Smooth muscle cell of the brain vasculature (primary cell): ENCODE measurements at regions not wholly inside any gene's neighbourhood (a gene's known extent, or its start where the extent isn't known, plus 50 kb on each side); places are given as distances from the start of the nearest gene placed in this dataset.
A peak's percentile ranks its signal among the peaks of the same experiment; 100 is the strongest.

ENCODE experiments used
- DNase-seq: peaks from one replicate; pipeline ENCODE4 v3.0.0-alpha.2; 2012; ENCODE audit warnings: low read depth, low spot score

DNA sequence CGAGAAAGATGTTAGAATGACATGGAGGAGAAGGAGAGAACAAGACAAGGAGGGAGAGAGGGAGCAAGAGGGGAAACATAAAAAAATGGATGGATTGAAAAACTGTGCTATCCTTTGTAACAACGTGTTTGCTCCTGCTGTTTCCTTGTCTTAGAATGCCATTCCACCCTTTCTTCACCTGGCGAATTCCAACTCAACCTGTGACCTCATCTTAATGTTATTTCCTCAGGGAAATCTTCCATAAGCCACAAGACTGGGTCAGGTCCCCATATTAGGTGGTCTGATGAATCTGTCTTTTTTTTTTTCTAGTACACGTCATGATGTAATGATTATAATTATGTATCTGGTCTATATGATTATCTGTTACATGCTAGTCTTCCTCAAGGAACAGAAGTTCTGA, 195.0 kb upstream of the MAF start:
- DNase-seq: no peak

GRCh38 chr16:79794941-79795340, 194.4 kb upstream of the MAF start:
- no peak for DNase-seq

DNA sequence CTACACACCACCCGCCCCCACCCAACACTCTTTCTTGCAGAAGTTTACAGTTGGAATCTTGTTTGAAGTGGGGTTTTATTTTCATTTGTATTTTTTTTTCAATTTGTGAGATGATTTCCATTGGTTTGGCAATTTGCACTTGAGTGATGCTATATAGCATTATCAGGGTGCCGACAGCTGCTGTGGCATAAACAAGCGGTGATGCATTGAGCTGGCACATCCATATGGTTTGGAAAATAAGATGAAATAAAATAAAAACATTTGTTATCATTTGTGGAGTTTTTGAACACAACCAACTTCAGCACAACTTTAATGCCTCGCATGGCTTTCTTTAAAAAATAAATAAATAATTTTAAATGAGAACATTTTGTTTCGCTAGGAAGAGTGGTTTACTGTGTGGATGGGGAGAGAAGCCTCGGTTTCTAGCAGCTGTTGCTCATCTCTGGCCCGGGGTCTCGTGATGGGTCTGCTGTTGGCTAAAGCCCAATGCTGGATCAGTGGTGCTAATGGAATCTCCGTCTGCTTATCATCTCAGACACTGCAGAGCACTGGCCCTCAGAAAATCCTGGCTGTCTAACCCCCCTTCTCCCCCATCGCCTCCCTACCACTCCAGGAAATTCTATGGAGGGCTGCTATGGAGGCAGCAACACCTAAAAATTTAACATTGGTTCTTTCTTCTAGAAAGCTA, 192.3 kb upstream of the MAF start:
- no peak for DNase-seq

DNA sequence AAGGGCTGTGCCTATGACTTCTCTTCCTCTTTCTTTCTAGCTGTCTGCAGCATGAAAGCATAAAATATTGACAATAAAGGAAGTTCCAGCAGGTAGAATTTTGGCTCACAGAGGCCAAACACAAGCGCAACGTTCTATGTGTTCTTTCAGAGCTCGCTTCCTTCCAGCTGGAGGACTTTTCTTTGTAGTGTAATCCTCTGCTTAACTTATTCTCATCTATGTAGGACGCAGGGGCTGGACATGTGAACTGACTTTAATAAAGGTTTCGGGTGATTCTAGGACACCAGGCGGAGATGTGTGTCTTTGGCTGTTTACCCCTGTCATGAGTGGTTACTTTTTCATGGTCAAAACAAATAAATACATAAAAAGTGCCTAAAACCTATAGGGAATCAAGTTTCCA, 191.5 kb upstream of the MAF start:
- DNase-seq: no peak

GRCh38 chr16:79790854-79791253, 190.3 kb upstream of the MAF start:
- DNase-seq: no peak

- no peak for DNase-seq
These were observed 188.4 kb upstream of the MAF start for GRCh38 chr16:79788949-79789348.

DNA sequence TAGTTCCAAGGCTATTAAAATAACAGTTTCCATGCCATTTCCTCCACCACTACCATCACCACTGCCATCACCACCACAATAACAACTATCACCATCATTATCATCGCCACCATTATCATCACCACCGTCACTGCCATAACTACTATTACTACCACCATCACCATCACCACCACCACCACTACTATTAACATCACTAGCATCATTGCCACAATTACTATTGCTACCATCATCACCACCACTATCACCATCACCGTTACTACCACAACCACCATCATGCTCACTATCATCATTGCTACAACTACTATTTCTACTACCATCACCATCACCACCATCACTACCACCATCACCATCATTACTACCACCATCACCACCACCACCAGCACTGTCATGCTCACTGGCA, 185.9 kb upstream of the MAF start:
- no peak for DNase-seq

DNA sequence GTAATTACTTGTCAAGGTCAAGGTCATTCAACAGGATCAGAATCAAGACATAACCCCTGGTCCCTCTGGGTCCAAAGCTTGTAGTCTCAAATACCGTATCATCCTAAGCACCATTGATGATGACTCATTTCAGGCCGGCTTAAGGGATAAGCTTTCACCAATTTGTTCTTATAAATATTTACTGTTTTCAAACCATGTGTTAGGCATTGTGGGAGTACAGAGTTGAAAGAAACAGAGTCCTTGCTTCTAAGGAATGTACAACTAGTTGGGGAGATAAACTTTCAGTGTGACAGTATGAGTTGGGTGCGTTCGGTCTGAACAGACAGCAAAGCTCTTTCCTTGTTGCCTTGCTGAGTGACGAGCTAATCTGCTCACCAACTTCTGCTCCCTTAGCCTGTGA, 183.5 kb upstream of the MAF start:
- no peak for DNase-seq

GRCh38 chr16:79777679-79778078, 177.1 kb upstream of the MAF start:
- no peak for DNase-seq

GRCh38 chr16:79776243-79776847, 175.8 kb upstream of the MAF start:
- DNase-seq: peak; percentile 72

GRCh38 chr16:79772784-79773183, 172.2 kb upstream of the MAF start:
- no peak for DNase-seq

- no peak for DNase-seq
These were observed 171.5 kb upstream of the MAF start for GRCh38 chr16:79772048-79772447.

GRCh38 chr16:79770244-79771064, 169.9 kb upstream of the MAF start:
- peak; percentile 69 for DNase-seq

DNA sequence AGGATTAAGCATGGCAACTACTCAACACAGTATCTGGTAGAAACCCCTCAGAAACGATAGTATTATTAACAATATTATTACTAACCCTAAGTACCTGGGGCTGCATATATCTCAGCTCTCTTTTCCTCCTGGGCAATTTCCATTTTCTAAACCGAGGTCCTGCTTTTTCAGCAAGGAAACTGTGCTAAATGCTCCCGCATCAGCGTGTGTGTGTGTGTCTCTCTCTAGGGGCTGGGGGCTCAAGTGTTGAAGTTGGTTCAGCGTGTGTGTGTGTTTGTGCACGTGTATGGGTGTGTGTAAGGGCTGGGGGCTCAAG, 169.3 kb upstream of the MAF start:
- DNase-seq: no peak

- DNase-seq: no peak
These were observed 168.9 kb upstream of the MAF start for GRCh38 chr16:79769270-79769927.

GRCh38 chr16:79768276-79768970, 167.9 kb upstream of the MAF start:
- DNase-seq: no peak

DNA sequence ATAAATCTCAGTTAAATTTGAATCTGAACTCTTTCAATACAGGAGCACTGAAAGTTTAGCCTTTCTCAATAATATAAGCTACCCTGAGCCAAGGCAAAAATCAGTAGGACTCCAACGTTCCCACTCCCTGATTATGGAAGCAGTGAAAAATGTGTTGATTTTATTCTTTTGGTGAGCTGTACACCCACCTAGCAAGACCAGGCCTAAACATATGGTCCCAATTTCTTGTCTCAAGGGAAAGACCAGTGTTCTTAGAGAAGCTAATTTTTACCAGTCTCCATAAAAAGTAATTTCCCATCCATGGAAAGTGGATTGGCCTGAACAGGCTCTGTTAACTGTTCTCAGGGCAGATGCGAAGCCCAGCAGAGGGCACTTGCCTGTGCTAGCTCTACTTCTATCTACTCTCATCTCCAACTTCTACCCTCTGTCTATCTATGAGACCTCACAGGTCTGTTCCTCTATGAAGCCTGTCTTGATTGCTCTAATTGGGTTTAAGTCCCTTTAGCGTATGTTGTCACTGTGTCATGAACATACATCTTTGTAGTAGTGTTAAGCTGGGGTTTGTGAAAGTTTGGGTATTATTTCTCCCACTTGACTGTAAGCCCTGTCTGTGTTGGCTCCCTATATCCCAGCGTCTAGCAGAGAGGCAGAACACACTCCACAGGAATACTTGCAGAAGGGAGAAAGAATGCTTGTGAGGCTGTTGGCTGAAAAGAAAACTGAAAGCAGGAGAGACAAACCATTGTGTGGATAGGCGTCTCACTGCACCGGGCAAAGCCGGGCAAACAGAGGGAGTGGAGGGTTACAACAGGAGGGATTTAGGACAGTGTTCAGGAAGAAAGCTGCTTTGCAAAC, 167.1 kb upstream of the MAF start:
- DNase-seq: no peak

DNA sequence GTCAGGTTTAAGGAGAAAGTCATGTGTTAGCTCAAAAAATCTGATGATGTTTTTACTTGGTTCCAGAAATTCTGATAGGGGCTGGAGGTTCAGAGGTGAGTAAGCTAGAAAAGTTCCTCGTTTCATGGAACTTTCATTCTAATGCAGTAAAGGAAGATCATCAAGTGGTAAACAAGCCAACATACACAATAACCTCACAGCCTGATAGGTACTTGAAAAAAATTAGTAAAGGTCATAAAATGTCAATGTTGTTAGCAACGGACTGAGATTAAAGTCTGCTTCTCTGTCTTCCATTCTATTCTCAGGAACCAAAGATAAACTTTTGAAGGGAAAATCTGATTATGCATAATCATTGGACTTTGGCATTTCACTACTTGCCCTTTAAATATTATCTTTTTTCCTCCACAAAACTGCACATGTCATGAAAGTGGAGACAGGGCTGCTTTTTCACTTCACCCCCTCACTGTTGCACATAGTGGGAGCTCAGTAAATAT, 165.4 kb upstream of the MAF start:
- DNase-seq: no peak

DNA sequence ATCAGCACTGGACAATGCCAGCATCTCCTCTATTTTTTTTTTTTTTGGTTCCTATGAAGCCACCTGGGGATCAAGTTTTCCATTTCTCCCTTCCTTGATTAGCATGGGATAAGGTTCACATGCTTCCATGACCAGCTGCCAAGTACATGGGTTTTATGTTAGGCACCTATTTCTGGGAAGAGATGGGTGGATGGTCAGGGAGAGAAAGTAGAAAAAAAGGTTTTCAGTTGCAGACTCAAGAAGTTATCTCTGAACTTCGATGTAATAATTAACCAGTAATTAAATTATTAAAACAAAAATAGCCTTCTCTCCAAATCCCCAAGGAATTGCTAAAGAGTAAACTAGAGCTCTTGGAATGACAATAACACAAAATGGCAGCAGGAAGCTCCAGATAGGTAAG, 164.9 kb upstream of the MAF start:
- no peak for DNase-seq

- DNase-seq: no peak
These were observed 164.0 kb upstream of the MAF start for GRCh38 chr16:79764415-79765110.
